ENCODE measurements at regions not wholly inside any gene's neighbourhood (a gene's known extent, or its start where the extent isn't known, plus 50 kb on each side); places are given as distances from the start of the nearest gene placed in this dataset.

DNA sequence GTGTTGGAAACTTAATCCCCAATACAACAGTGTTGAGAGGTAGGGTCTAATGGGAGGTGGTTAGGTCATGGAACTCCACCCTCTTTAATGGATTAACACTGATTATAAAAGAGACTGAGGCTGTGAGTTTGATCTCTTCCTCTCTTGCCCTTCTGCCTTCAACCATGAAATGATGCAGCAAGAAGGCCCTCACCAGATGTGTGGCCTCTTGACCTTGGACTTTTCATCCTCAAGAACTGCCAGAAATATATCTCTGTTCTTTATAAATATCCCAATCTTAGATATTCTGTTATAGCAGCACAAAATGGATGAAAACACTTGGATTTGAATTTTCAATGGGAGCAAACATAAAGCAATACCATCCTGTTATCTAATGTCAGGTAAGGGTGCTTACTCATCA is 67.6 kb downstream of the NMUR2 start:
- no peak for ATAC-seq
- no peak for TF ChIP-seq ZNF8 (CRISPR knock-in tag; IDR thresholded peaks at IDR 0.05)
- TF ChIP-seq CSDC2 (CRISPR knock-in tag; IDR thresholded peaks at IDR 0.05): no peak
- no peak for TF ChIP-seq PPARA (CRISPR knock-in tag; IDR thresholded peaks at IDR 0.05; ENCODE audit: borderline replicate concordance)
- no peak for TF ChIP-seq RARB (CRISPR knock-in tag; IDR thresholded peaks at IDR 0.05)
- TF ChIP-seq ARNTL (CRISPR knock-in tag; IDR thresholded peaks at IDR 0.05; ENCODE audit: borderline replicate concordance, low read depth): no peak
- TF ChIP-seq, protein P1, sequence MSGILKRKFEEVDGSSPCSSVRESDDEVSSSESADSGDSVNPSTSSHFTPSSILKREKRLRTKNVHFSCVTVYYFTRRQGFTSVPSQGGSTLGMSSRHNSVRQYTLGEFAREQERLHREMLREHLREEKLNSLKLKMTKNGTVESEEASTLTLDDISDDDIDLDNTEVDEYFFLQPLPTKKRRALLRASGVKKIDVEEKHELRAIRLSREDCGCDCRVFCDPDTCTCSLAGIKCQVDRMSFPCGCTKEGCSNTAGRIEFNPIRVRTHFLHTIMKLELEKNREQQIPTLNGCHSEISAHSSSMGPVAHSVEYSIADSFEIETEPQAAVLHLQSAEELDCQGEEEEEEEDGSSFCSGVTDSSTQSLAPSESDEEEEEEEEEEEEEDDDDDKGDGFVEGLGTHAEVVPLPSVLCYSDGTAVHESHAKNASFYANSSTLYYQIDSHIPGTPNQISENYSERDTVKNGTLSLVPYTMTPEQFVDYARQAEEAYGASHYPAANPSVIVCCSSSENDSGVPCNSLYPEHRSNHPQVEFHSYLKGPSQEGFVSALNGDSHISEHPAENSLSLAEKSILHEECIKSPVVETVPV (CRISPR knock-in tag; IDR thresholded peaks at IDR 0.05): no peak
- TF ChIP-seq, protein P2, sequence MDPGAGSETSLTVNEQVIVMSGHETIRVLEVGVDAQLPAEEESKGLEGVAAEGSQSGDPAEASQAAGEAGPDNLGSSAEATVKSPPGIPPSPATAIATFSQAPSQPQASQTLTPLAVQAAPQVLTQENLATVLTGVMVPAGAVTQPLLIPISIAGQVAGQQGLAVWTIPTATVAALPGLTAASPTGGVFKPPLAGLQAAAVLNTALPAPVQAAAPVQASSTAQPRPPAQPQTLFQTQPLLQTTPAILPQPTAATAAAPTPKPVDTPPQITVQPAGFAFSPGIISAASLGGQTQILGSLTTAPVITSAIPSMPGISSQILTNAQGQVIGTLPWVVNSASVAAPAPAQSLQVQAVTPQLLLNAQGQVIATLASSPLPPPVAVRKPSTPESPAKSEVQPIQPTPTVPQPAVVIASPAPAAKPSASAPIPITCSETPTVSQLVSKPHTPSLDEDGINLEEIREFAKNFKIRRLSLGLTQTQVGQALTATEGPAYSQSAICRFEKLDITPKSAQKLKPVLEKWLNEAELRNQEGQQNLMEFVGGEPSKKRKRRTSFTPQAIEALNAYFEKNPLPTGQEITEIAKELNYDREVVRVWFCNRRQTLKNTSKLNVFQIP (CRISPR knock-in tag; IDR thresholded peaks at IDR 0.05; ENCODE audit: borderline replicate concordance, low read depth): no peak
- TF ChIP-seq SNAI2 (CRISPR knock-in tag; IDR thresholded peaks at IDR 0.05): no peak
- no peak for TF ChIP-seq ZC3H10 (CRISPR knock-in tag; IDR thresholded peaks at IDR 0.05)
- TF ChIP-seq ISL1 (CRISPR knock-in tag; IDR thresholded peaks at IDR 0.05): no peak
- TF ChIP-seq BACH2 (CRISPR knock-in tag; IDR thresholded peaks at IDR 0.05; ENCODE audit: borderline replicate concordance): no peak
- TF ChIP-seq ZNF70 (CRISPR knock-in tag; IDR thresholded peaks at IDR 0.05): no peak
- TF ChIP-seq TCF4 (CRISPR knock-in tag; IDR thresholded peaks at IDR 0.05; ENCODE audit: borderline replicate concordance): no peak

DNA sequence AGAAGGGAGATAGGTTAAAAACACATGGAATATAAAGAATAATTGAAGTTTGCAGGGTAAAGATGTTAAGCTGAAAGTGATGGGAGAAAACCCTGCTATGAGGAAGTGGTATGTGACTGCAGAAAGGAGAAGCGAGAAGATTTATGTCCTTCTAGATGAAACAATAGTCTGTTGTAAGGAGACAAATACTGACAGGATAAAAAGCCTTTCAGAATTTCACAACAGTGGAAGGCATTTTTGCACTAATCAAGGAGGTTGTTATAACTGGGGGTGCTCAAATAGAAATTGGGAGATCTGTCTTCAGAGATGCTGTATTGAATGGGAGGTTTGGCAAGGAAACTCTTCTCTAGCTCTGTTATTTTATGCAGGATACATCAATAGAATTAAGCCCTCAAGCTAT is 69.6 kb downstream of the NMUR2 start:
- TF ChIP-seq CSDC2 (CRISPR knock-in tag; IDR thresholded peaks at IDR 0.05) (no peak), ESRRG (CRISPR knock-in tag; IDR thresholded peaks at IDR 0.05) (no peak), SNAI2 (CRISPR knock-in tag; IDR thresholded peaks at IDR 0.05) (no peak), TCF4 (CRISPR knock-in tag; IDR thresholded peaks at IDR 0.05; ENCODE audit: borderline replicate concordance) (no peak), ZC3H10 (CRISPR knock-in tag; IDR thresholded peaks at IDR 0.05) (no peak), ZNF70 (CRISPR knock-in tag; IDR thresholded peaks at IDR 0.05) (no peak), PPARA (CRISPR knock-in tag; IDR thresholded peaks at IDR 0.05; ENCODE audit: borderline replicate concordance) (no peak), ZNF565 (CRISPR knock-in tag; conservative IDR thresholded peaks at IDR 0.05; ENCODE audit: low read depth) (no peak), BACH2 (CRISPR knock-in tag; IDR thresholded peaks at IDR 0.05; ENCODE audit: borderline replicate concordance) (no peak), RARB (CRISPR knock-in tag; IDR thresholded peaks at IDR 0.05) (no peak), ZFP3 (CRISPR knock-in tag; IDR thresholded peaks at IDR 0.05) (no peak), OSR1 (CRISPR knock-in tag; IDR thresholded peaks at IDR 0.05) (no peak), ARNTL (CRISPR knock-in tag; IDR thresholded peaks at IDR 0.05; ENCODE audit: borderline replicate concordance, low read depth) (no peak)
- TF ChIP-seq, protein P1 (CRISPR knock-in tag; IDR thresholded peaks at IDR 0.05): no peak
- TF ChIP-seq, protein P3, sequence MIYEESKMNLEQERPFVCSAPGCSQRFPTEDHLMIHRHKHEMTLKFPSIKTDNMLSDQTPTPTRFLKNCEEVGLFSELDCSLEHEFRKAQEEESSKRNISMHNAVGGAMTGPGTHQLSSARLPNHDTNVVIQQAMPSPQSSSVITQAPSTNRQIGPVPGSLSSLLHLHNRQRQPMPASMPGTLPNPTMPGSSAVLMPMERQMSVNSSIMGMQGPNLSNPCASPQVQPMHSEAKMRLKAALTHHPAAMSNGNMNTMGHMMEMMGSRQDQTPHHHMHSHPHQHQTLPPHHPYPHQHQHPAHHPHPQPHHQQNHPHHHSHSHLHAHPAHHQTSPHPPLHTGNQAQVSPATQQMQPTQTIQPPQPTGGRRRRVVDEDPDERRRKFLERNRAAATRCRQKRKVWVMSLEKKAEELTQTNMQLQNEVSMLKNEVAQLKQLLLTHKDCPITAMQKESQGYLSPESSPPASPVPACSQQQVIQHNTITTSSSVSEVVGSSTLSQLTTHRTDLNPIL (CRISPR knock-in tag; IDR thresholded peaks at IDR 0.05; ENCODE audit: low read depth): no peak
- TF ChIP-seq, protein P4, sequence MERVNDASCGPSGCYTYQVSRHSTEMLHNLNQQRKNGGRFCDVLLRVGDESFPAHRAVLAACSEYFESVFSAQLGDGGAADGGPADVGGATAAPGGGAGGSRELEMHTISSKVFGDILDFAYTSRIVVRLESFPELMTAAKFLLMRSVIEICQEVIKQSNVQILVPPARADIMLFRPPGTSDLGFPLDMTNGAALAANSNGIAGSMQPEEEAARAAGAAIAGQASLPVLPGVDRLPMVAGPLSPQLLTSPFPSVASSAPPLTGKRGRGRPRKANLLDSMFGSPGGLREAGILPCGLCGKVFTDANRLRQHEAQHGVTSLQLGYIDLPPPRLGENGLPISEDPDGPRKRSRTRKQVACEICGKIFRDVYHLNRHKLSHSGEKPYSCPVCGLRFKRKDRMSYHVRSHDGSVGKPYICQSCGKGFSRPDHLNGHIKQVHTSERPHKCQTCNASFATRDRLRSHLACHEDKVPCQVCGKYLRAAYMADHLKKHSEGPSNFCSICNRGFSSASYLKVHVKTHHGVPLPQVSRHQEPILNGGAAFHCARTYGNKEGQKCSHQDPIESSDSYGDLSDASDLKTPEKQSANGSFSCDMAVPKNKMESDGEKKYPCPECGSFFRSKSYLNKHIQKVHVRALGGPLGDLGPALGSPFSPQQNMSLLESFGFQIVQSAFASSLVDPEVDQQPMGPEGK (CRISPR knock-in tag; IDR thresholded peaks at IDR 0.05; ENCODE audit: borderline replicate concordance): no peak
- no peak for ATAC-seq

DNA sequence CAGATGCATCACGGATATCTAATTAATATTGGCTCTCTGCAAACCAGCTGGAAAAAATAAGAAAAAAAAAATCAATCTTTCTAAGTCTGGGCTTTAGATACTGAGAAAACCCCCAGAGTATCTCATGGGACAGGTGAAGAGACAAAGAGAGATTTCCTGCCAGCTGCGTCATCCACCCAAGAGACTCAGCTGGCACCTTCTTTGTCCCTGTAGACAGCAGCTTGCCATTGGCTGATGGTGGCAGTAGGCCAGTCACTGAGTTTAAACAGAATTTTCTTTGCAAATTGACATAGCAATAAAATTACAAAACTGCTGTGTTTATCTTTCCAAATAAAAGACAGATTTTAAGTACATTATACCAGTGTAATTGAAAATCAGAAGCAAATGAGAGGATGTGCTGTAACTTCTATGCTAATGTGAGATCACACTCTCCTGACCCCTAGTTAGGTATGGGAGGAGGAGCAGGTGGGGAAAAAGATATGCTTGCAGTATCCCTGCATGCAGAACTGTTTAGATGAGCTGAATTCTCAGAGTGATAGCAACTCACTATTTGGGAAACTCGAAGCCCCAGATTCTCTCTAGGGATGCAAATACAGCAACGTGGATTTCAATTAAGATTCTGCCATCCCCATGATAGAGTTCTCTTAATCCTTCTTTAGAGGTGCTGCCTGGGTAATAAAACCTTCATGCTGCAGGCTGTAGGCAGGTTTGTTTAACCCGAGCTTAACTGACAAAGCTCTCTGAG is 72.2 kb downstream of the NMUR2 start:
- no peak for ATAC-seq

More for the DNA sequence above, 72.2 kb downstream of the NMUR2 start:
- TF ChIP-seq, protein P1 (CRISPR knock-in tag; IDR thresholded peaks at IDR 0.05): no peak
- TF ChIP-seq GLIS3 (CRISPR knock-in tag; IDR thresholded peaks at IDR 0.05) (no peak), ESRRG (CRISPR knock-in tag; IDR thresholded peaks at IDR 0.05) (no peak), TOX (CRISPR knock-in tag; IDR thresholded peaks at IDR 0.05; ENCODE audit: borderline replicate concordance) (no peak), ZFP3 (CRISPR knock-in tag; IDR thresholded peaks at IDR 0.05) (no peak), ISL1 (CRISPR knock-in tag; IDR thresholded peaks at IDR 0.05) (no peak), RARB (CRISPR knock-in tag; IDR thresholded peaks at IDR 0.05) (no peak), SNAI2 (CRISPR knock-in tag; IDR thresholded peaks at IDR 0.05) (no peak), ZC3H10 (CRISPR knock-in tag; IDR thresholded peaks at IDR 0.05) (no peak), BACH2 (CRISPR knock-in tag; IDR thresholded peaks at IDR 0.05; ENCODE audit: borderline replicate concordance) (no peak)
- TF ChIP-seq, protein P3 (CRISPR knock-in tag; IDR thresholded peaks at IDR 0.05; ENCODE audit: low read depth): no peak
